Activated effector memory CD4-positive, alpha-beta T cell treated with anti-CD3 and anti-CD28 coated beads, Interleukin-2, amount 50 U/mL, for 16 hours (primary cell): ENCODE measurements at regions not wholly inside any gene's neighbourhood (a gene's known extent, or its start where the extent isn't known, plus 50 kb on each side); places are given as distances from the start of the nearest gene placed in this dataset.
A peak's percentile ranks its signal among the peaks of the same experiment; 100 is the strongest.
"Not testable (repeated sequence)": the region's sequence is repeated elsewhere in the genome, so short reads cannot be mapped to it uniquely, and the experiment has no call there.

Experiments
- DNase-seq: peaks from one replicate; pipeline ENCODE4 v3.0.0-alpha.2; 2020

GRCh38 chr12:107826276-107826675 is 51.8 kb downstream of the ASCL4 start:
- no peak for DNase-seq

- DNase-seq, result no peak
Observed at GRCh38 chr12:107829271-107829670, 54.8 kb downstream of the ASCL4 start.

- DNase-seq, result no peak
Observed at GRCh38 chr12:107832441-107832840, 57.9 kb downstream of the ASCL4 start.

GRCh38 chr12:107840186-107840585 is 65.7 kb downstream of the ASCL4 start:
- no peak for DNase-seq

GRCh38 chr12:107843351-107844311 is 69.1 kb downstream of the ASCL4 start:
- DNase-seq, result no peak

- DNase-seq, result no peak
Observed at GRCh38 chr12:107844312-107844921, 69.9 kb downstream of the ASCL4 start.

GRCh38 chr12:107845226-107845979 is 70.9 kb downstream of the ASCL4 start:
- no peak for DNase-seq

GRCh38 chr12:107845980-107846659 is 71.6 kb downstream of the ASCL4 start:
- no peak for DNase-seq

- no peak for DNase-seq
Observed at GRCh38 chr12:107847430-107847829, 72.9 kb downstream of the ASCL4 start.

GRCh38 chr12:107847830-107848229 is 73.3 kb downstream of the ASCL4 start:
- no peak for DNase-seq

GRCh38 chr12:107853479-107853878 is 79.0 kb downstream of the ASCL4 start:
- DNase-seq, result no peak

- no peak for DNase-seq
Observed at GRCh38 chr12:107855471-107855870, 81.0 kb downstream of the ASCL4 start.

- no peak for DNase-seq
Observed at GRCh38 chr12:107856096-107856495, 81.6 kb downstream of the ASCL4 start.

- DNase-seq, result no peak
Observed at GRCh38 chr12:107857191-107857590, 82.7 kb downstream of the ASCL4 start.

- DNase-seq, result no peak
Observed at GRCh38 chr12:107859367-107859766, 84.9 kb downstream of the ASCL4 start.

- DNase-seq, result no peak
Observed at GRCh38 chr12:107864235-107864634, 89.7 kb downstream of the ASCL4 start.

- DNase-seq, result not testable (repeated sequence)
Observed at GRCh38 chr12:107864727-107865126, 90.2 kb downstream of the ASCL4 start.

- no peak for DNase-seq
Observed at GRCh38 chr12:107873223-107873622, 98.7 kb downstream of the ASCL4 start.

GRCh38 chr12:107875786-107876185 is 101.3 kb downstream of the ASCL4 start:
- no peak for DNase-seq

GRCh38 chr12:107884769-107885694 is 110.5 kb downstream of the ASCL4 start:
- peak; percentile 68 for DNase-seq

GRCh38 chr12:107888789-107889188 is 114.3 kb downstream of the ASCL4 start:
- no peak for DNase-seq

GRCh38 chr12:107891967-107892366 is 117.5 kb downstream of the ASCL4 start:
- DNase-seq, result no peak
